HL-60 (cell line): ENCODE measurements at regions not wholly inside any gene's neighbourhood (a gene's known extent, or its start where the extent isn't known, plus 50 kb on each side); places are given as distances from the start of the nearest gene placed in this dataset.
A peak's percentile ranks its signal among the peaks of the same experiment; 100 is the strongest.
"Not testable (repeated sequence)": the region's sequence is repeated elsewhere in the genome, so short reads cannot be mapped to it uniquely, and the experiment has no call there.

Experiments
- DNase-seq, 2 experiments: peaks; one replicate each; pipeline ENCODE4 v3.0.0-alpha.2; 2010 to 2020; ENCODE audit warnings: low read depth in 1 of 2, low spot score in 1 of 2
- H3K27ac ChIP-seq: fragments of 250-450 bp; sonication (Bioruptor Pico); replicated peaks from 2 replicates; pipeline ENCODE4 v1.5.1; 2020; ENCODE audit warnings: mild to moderate bottlenecking, moderate library complexity
- H3K27me3 ChIP-seq: fragments of 250-450 bp; sonication (Bioruptor Pico); 2 replicates; pipeline ENCODE4 v1.5.1; 2021; ENCODE audit warnings: mild to moderate bottlenecking, moderate library complexity; ENCODE audit not compliant: insufficient read depth, poor library complexity, severe bottlenecking
- H3K4me3 ChIP-seq: replicated peaks from 2 replicates; pipeline ENCODE4 v1.5.1; 2011; ENCODE audit warnings: mild to moderate bottlenecking, control low read depth, low read length; ENCODE audit not compliant: insufficient read depth
- SPI1 ChIP-seq: IDR thresholded peaks from 2 replicates; pipeline ENCODE4 v1.6.1; 2012; ENCODE audit warnings: low read depth, mild to moderate bottlenecking, borderline replicate concordance

DNA sequence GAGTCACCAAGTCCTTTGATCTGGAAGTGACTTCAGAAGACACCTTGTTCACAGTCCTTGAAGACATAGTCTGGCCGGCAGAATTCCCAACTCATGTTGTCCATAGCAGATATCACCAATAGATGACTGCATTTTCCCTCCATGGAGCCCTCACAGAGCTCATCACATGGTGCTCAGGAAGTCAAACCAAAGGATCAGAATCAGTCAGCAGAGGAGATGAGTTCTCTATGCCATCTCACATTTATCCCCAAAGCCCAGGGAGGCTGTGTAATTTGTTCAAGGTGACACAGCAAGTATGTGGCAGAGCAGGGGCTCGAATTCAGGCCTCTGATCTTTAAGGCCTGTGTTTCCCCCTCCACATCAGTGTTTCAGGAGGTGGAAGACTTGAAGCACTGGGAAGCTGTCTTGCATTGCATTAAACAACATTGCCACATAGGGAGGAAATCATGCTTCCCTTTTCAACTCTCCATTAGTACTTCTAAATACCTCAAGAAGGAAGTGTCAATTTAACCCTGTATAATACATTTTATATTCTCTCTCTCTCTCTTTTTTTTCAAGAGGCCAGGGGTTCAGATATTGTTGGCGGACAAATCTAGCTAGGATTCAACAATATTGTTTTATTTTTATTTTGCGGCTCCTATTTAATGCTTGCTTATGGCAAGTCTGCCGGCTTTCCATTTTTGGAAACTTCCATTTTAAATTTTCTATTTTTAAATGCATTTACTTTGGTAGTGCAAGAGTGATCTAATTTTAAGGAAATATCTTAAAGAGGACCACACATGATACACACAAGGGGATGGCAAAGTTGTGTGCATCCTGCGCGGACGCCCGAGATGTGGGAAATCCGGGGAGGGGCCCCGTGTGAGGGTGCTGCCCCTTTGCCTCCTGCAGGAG lies 61.9 kb downstream of the NPIPB5 start:
- H3K27ac ChIP-seq = not testable (repeated sequence)
- peak; percentile 17 to 76 for DNase-seq
- peak; percentile 61; the same call in 1 of the 2 replicates for TF ChIP-seq SPI1

GRCh38 chr16:22573225-22573530 lies 62.5 kb downstream of the NPIPB5 start:
- H3K4me3 ChIP-seq, DNase-seq, H3K27me3 ChIP-seq, H3K27ac ChIP-seq: not testable (repeated sequence)

More for the DNA sequence above, 61.9 kb downstream of the NPIPB5 start:
- H3K27me3 ChIP-seq, H3K4me3 ChIP-seq: not testable (repeated sequence)

DNA sequence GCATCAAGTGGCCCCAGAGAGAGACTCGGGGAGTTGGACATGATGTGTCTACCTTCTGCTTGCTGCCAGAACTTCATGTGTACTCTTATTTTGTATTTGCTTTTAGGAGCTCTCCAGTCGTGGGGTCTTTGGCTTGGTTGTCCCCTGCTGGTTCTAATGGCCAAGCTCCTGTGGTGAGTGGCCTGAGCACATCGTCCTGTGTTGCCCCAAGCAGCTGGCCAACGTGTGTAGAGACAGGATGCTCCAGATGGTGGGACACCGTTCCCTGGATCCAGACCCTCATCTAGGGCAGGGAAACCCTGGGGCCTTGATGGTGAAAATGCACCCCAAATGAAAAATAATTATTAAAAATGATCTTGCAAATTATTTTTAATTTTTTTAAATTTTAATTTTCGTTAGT lies 65.8 kb downstream of the NPIPB5 start:
- H3K27ac ChIP-seq, H3K27me3 ChIP-seq, H3K4me3 ChIP-seq, DNase-seq: not testable (repeated sequence)

DNA sequence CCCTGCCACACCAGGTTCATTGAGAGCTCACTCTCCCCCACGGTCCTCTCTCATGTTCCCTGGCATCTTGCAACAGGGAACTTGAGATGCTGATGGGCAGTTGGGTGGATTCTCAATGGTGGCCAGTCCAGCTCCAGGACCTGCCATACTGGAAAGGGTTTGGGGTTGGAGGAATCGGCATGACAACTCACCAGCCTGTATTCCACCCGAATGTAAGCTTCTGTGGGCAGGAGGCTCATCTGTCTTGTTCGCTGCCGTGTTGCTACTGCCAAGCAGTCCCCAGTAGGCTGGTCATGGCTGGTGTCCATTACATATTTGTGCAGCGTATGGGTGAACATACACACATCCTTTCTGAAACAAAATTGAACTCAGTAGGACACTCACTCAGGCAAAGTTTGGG lies 72.5 kb downstream of the NPIPB5 start:
- H3K27ac ChIP-seq, DNase-seq, H3K27me3 ChIP-seq, H3K4me3 ChIP-seq: not testable (repeated sequence)

GRCh38 chr16:22584459-22584858 lies 73.8 kb downstream of the NPIPB5 start:
- DNase-seq, H3K27ac ChIP-seq, H3K27me3 ChIP-seq, H3K4me3 ChIP-seq: not testable (repeated sequence)

DNA sequence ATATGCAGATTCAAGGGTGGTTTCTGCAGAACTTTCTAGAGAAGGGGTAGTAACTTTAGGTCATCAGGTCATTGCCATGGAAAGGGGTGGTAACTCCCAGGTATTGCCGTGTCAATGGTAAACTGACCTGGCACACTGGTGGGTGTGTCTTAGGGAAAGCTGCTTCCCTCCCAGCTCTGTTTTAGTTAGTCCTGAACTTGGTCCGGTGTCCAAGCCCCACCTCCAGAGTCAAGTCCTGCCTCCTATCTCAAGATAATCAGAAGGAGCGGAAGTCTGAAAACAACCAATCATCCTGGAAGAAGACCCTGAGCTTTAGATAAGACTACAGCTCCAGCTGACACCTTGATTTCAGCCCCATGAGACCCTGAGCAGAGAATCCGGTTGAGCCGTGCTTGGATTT lies 74.2 kb downstream of the NPIPB5 start:
- not testable (repeated sequence) for H3K4me3 ChIP-seq, DNase-seq, H3K27me3 ChIP-seq, H3K27ac ChIP-seq

- H3K4me3 ChIP-seq, H3K27ac ChIP-seq, DNase-seq: not testable (repeated sequence)
Measured at GRCh38 chr16:22585431-22585830, 74.7 kb downstream of the NPIPB5 start.

DNA sequence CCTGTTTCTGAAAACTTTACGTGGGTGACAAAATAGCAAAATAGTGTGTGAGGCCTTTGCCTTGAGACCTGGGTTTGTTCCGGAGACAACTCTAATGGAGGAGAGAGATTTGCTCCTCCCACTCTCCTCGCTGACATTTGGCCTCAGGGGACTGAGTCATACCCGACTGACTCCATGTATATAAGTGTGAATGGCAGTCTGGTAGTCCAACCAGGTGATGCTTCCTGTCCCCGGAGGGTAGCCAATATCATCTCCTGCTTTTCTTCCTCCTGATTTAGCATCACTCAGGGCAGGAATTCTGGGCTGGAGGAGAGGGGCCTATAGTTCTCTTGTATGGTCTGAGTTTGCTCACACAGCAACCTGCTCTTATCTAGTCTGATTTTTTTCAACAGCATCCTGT lies 76.0 kb downstream of the NPIPB5 start:
- not testable (repeated sequence) for DNase-seq, H3K27ac ChIP-seq, H3K4me3 ChIP-seq, H3K27me3 ChIP-seq

More at GRCh38 chr16:22585431-22585830, 74.7 kb downstream of the NPIPB5 start:
- not testable (repeated sequence) for H3K27me3 ChIP-seq

DNA sequence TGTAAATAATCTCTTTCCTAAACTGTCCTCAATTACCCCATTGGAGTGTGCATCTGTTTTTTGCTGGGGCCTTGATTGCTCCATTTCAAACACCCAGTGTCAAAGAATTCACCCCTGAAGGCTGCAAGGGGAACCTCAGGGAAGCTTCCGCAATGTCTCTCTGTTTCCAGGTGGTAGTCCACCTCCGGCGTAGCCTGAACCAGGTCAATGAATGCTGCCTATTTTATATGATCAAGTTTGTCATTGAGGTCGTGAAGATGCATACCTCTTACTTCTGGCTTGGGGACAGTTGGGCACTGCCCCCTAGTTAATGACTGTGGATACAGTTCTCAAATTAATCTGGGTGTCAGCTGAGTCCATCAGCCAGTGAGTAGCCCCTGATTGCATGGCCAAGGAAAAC lies 79.1 kb downstream of the NPIPB5 start:
- H3K4me3 ChIP-seq, DNase-seq, H3K27me3 ChIP-seq, H3K27ac ChIP-seq: not testable (repeated sequence)

- H3K27me3 ChIP-seq, DNase-seq: not testable (repeated sequence)
Measured at GRCh38 chr16:22596445-22597045, 85.9 kb downstream of the NPIPB5 start.

DNA sequence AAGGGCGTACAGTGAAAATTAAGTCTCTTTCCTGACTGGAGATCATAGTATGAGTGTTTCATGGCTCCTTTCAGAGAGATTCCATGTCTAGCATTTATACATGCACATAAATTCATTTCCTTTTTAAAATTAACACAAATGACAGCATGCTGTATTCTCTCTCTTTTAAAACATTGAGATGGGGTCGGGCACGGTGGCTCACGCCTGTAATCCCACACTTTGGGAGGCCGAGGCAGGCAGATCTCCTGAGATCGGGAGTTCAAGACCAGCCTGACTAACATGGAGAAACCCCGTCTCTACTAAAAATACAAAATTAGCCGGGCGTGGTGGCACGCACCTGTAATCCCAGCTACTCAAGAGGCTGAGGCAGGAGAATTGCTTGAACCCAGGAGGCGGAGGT lies 93.1 kb downstream of the NPIPB5 start:
- not testable (repeated sequence) for H3K27me3 ChIP-seq, H3K4me3 ChIP-seq, DNase-seq, H3K27ac ChIP-seq

More at GRCh38 chr16:22596445-22597045, 85.9 kb downstream of the NPIPB5 start:
- H3K27ac ChIP-seq, H3K4me3 ChIP-seq: not testable (repeated sequence)

DNA sequence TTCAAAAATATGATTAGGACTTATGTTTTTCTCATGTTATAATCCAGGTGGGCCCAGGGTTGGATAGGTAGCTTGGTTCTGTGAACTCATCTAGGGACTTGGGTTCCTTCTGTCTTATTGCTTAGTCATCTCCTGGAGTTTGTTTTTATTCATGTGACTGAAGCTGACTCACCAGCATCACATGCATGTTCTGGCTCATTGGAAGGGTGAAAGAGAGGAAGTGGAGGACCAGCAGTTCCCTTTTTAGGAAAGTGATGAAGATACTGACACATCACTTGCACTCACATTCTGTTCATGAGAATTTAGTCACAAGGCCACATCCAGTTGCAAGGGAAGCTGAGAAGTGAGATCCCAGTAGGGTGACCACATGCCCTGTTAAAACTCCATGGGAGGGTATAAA lies 95.9 kb downstream of the NPIPB5 start:
- not testable (repeated sequence) for DNase-seq

DNA sequence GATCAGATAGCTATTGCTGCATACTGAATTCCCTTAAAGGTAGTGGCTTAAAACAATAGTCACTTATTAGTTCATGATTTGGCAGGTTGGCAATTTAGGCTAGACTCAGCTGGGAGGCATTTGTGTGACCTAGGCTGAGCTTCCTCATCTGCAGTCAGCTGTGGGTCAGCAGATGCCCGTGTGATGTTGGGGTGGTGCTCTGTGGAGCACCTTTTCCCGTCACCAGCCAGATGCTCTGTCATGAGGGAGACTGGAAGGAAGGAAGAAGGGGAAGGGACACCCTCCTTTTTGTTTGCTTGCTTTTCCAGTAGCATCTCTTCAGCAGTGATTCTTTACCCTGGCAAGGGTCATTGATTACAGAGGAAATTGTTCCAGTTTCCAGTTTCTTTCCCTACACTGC lies 99.1 kb downstream of the NPIPB5 start:
- H3K27me3 ChIP-seq, DNase-seq, H3K4me3 ChIP-seq, H3K27ac ChIP-seq: not testable (repeated sequence)

More for the DNA sequence above, 95.9 kb downstream of the NPIPB5 start:
- H3K27me3 ChIP-seq, H3K27ac ChIP-seq, H3K4me3 ChIP-seq: not testable (repeated sequence)

DNA sequence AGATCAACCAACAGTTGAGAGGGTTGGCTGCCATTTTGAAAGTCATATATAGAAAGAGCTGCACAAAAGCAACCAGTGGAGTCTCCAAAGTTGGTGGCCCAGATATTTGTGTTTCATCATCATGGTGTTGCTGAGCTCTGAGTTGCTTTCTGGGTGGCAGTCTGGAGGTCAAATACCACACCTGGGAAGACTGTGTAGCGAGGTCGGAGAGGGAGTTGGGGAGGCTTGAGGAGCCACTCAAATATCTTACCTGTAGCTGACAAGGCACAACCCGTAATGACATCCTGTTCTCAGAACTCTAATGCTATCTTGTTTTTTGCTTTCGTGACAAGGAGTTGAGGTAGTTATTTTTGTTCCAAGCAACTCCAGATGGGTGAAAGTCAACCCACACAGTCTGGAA lies 100.4 kb downstream of the NPIPB5 start:
- DNase-seq = not testable (repeated sequence)

More for the DNA sequence above, 100.4 kb downstream of the NPIPB5 start:
- not testable (repeated sequence) for H3K27ac ChIP-seq, H3K4me3 ChIP-seq, H3K27me3 ChIP-seq
